Astrocyte of the spinal cord (primary cell): ENCODE measurements at regions not wholly inside any gene's neighbourhood (a gene's known extent, or its start where the extent isn't known, plus 50 kb on each side); places are given as distances from the start of the nearest gene placed in this dataset.

Experiments
- DNase-seq: peaks from one replicate; pipeline ENCODE4 v3.0.0; 2011; ENCODE audit warnings: low read depth, low spot score
- H3K4me3 ChIP-seq: 2 replicates; pipeline ENCODE4 v1.5.1; 2011; ENCODE audit warnings: low read depth, mild to moderate bottlenecking, low read length, moderate library complexity
- CTCF ChIP-seq: IDR thresholded peaks from 2 replicates; pipeline ENCODE4 v1.5.1; 2012; ENCODE audit warnings: low read depth, mild to moderate bottlenecking, low read length, inconsistent platforms
- in situ Hi-C: cut with HindIII; loops from 2 replicates; pipeline ENCODE4 v1.10.0; 2017; ENCODE audit warnings: low sequenced_read_pairs

- H3K4me3 ChIP-seq: no peak overlapping the region
- no peak for DNase-seq
- TF ChIP-seq CTCF: no peak
- in situ Hi-C loops: no loop called here
Measured at GRCh38 chr1:25055961-25056360, 125.9 kb upstream of the RUNX3 start.

GRCh38 chr1:25055324-25055780, 125.3 kb upstream of the RUNX3 start:
- in situ Hi-C loops: no loop called here
- DNase-seq: no peak
- TF ChIP-seq CTCF: no peak

GRCh38 chr1:25054526-25055323, 124.6 kb upstream of the RUNX3 start:
- in situ Hi-C loops: no loop called here
- no peak for DNase-seq
- H3K4me3 ChIP-seq: no peak overlapping the region
- no peak for TF ChIP-seq CTCF

More at GRCh38 chr1:25055324-25055780, 125.3 kb upstream of the RUNX3 start:
- no peak overlapping the region for H3K4me3 ChIP-seq

GRCh38 chr1:25053576-25054250, 123.6 kb upstream of the RUNX3 start:
- H3K4me3 ChIP-seq: no peak overlapping the region
- TF ChIP-seq CTCF: no peak
- DNase-seq: no peak
- in situ Hi-C loops: no loop called here

GRCh38 chr1:25051906-25052305, 121.8 kb upstream of the RUNX3 start:
- no peak for DNase-seq
- in situ Hi-C loops: no loop called here
- TF ChIP-seq CTCF: no peak
- no peak overlapping the region for H3K4me3 ChIP-seq

GRCh38 chr1:25051504-25051903, 121.4 kb upstream of the RUNX3 start:
- in situ Hi-C loops: no loop called here
- no peak overlapping the region for H3K4me3 ChIP-seq
- TF ChIP-seq CTCF: no peak
- no peak for DNase-seq
